ENCODE measurements at regions not wholly inside any gene's neighbourhood (a gene's known extent, or its start where the extent isn't known, plus 50 kb on each side); places are given as distances from the start of the nearest gene placed in this dataset.

DNA sequence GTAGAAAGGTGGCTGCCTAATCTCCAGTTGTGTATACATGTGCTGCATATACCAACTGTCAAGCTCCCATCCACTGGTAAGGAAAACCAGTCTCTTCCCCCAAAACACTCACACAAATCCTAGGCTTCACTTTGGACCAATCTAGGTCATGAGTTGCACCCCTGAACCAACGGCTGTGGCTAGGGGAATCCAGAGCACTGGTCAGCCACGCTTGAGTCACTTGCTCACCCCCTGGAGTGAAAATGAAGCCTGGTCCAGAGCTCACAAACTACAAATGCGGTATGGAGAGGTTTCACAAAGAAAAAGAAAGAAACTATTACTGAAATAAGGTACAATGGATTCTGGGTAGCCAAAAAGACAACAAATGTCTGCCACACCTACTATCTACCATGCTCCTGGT is 66.1 kb upstream of the NLK start:
- TF ChIP-seq, protein P1, sequence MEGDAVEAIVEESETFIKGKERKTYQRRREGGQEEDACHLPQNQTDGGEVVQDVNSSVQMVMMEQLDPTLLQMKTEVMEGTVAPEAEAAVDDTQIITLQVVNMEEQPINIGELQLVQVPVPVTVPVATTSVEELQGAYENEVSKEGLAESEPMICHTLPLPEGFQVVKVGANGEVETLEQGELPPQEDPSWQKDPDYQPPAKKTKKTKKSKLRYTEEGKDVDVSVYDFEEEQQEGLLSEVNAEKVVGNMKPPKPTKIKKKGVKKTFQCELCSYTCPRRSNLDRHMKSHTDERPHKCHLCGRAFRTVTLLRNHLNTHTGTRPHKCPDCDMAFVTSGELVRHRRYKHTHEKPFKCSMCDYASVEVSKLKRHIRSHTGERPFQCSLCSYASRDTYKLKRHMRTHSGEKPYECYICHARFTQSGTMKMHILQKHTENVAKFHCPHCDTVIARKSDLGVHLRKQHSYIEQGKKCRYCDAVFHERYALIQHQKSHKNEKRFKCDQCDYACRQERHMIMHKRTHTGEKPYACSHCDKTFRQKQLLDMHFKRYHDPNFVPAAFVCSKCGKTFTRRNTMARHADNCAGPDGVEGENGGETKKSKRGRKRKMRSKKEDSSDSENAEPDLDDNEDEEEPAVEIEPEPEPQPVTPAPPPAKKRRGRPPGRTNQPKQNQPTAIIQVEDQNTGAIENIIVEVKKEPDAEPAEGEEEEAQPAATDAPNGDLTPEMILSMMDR (IDR thresholded peaks at IDR 0.05), result no peak
- Histone ChIP-seq H3K36me3 (no peaks in the 10 kb centered on the region), H3K4me1 (peaks cover 4 to 10% (median 8%) of the 10 kb centered on the region in 3 donors), H3K27me3 (no peaks in the 10 kb centered on the region), H3K9me3 (no peaks in the 10 kb centered on the region), H3K27ac (no peak overlapping the region), H3K4me3 (no peak overlapping the region)
- FAIRE-seq, result no peak
- intact Hi-C loops (cut with DNase I), result no loop called here
- no peak for DNase-seq
- ATAC-seq, result no peak
- WGBS, 2 donors, result 92 to 94% methylated on average over 3 of the region's 3 CpGs

DNA sequence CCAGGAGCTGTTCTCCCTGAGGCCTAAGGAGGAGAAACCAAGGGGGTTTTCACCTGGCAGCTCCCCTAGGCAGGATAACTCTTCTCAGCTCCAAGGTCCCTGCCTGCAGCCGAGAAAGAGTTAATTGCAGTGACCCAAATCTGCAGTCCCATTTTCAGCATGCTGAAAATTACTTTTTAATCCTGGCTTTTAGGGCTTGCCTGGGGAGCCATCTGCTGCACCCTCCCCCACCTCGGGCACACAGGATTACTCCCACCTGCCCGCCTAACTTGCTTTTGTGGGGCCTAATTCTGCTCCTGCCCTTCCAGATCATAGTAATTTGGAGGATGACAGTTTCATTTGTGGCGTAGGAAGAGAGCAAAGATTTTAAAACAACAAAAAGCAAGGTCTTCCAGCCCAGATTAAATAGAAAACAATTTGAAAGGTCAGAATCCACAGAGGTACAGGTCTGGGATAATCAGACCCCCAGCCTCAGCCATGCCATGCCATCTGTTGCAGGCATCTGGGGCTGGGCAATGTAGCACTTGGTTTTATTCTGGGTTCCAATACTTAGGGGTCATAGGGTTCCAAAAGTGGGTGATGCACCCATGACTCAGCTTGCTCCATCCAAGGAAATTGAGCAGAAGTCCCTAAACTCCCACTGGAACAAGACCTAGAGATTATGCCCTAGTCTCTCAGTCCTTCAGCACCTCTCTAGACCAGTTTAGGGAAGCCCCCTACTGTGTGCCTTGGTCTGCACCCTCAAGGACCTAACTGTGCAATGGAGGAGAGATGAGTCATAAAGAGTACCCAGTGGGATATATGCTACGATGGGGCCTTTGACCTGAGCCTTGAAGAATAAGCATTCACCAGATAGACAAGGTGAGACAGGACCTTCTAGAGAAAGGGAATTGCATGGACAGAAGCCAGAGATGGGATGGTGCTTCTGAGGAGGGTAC is 64.5 kb upstream of the NLK start:
- H3K36me3 ChIP-seq, result no peaks in the 10 kb centered on the region
- DNase-seq (no peak), ATAC-seq (no peak), FAIRE-seq (no peak)
- TF ChIP-seq, protein P1 (IDR thresholded peaks at IDR 0.05), result no peak
- intact Hi-C loops (cut with DNase I), result no loop called here
- H3K4me1 ChIP-seq, result peaks cover 4 to 10% (median 8%) of the 10 kb centered on the region in 3 donors
- no peaks in the 10 kb centered on the region for H3K9me3 ChIP-seq
- H3K27me3 ChIP-seq, result no peaks in the 10 kb centered on the region
- no peak overlapping the region for H3K4me3 ChIP-seq
- 90 to 91% methylated on average over 5 of the region's 5 CpGs for WGBS, 2 donors
- H3K27ac ChIP-seq, result no peak overlapping the region

DNA sequence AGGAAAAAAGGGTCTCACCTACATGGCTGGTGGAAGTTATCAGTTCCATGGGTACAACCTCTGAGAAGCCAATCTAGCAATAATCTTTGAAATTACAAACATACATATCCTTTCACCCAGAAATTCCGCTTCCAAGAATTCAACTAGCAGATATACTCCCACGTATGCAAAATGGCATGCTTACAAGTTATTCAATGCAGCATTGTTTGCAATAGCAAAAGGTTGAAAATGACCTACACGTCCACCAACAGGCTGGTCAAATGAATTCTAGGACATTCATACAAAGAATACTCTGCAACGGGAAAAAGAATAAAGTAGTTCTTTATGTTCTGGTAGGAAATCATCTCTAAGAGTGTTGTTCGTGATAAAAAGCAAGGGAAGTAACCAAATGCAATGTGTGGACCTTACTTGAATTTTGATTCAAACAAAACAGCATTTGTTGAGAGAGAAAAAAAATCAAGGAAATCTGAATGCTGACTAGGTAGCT is 63.7 kb upstream of the NLK start:
- Histone ChIP-seq H3K4me3 (no peak overlapping the region), H3K27me3 (no peaks in the 10 kb centered on the region), H3K36me3 (no peaks in the 10 kb centered on the region), H3K9me3 (no peaks in the 10 kb centered on the region), H3K4me1 (peaks cover 0 to 10% (median 8%) of the 10 kb centered on the region in 3 donors), H3K27ac (no peak overlapping the region)
- 62 to 84% methylated on average over 5 of the region's 5 CpGs for WGBS, 2 donors
- DNase-seq, result no peak
- TF ChIP-seq, protein P1 (IDR thresholded peaks at IDR 0.05), result no peak
- no peak for FAIRE-seq
- intact Hi-C loops (cut with DNase I), result no loop called here
- ATAC-seq, result no peak

DNA sequence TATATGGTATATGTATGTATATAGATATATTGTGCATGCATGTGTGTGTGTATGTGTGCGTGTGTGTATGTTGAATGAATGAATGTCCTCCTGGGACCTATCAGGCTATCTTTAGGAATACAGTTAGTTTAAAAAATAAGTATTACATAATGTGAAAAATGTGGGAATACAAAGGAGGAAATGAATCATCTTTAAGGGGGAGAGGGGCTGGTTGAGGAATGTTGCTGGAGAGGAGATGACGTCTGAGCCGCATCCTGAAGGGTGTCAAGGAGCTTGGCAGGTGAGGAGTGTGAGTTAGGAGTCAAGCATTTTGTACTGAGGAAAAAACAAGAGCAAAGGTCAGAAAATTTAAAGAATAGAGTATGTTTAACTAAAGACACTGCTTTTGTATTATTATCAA is 62.4 kb upstream of the NLK start:
- no peak overlapping the region for H3K4me3 ChIP-seq
- intact Hi-C loops (cut with DNase I), result no loop called here
- TF ChIP-seq, protein P1 (IDR thresholded peaks at IDR 0.05), result no peak
- peaks cover 0 to 8% (median 5%) of the 10 kb centered on the region in 3 donors for H3K4me1 ChIP-seq
- no peak overlapping the region for H3K27ac ChIP-seq
- ATAC-seq (no peak), DNase-seq (no peak), FAIRE-seq (no peak)
- no peaks in the 10 kb centered on the region for H3K36me3 ChIP-seq
- no peaks in the 10 kb centered on the region for H3K27me3 ChIP-seq
- H3K9me3 ChIP-seq, result no peaks in the 10 kb centered on the region
- 83 to 89% methylated on average over 3 of the region's 3 CpGs for WGBS, 2 donors

- Histone ChIP-seq H3K9me3 (no peaks in the 10 kb centered on the region), H3K4me1 (no peaks in the 10 kb centered on the region), H3K27me3 (no peaks in the 10 kb centered on the region), H3K36me3 (no peaks in the 10 kb centered on the region), H3K27ac (no peak overlapping the region), H3K4me3 (no peak overlapping the region)
- WGBS, 2 donors, result 89 to 95% methylated on average over 3 of the region's 3 CpGs
- intact Hi-C loops (cut with DNase I), result no loop called here
- no peak for DNase-seq
- no peak for FAIRE-seq
- TF ChIP-seq, protein P1 (IDR thresholded peaks at IDR 0.05), result no peak
- ATAC-seq, result no peak
Measured at GRCh38 chr17:27981978-27982377, 60.5 kb upstream of the NLK start.

Measured in pancreas (tissue), 10 donors.